CD14-positive monocyte (primary cell): ENCODE measurements at regions not wholly inside any gene's neighbourhood (a gene's known extent, or its start where the extent isn't known, plus 50 kb on each side); places are given as distances from the start of the nearest gene placed in this dataset.

Experiments used
- DNase-seq, 3 donors: peaks; one replicate each; pipeline ENCODE4 v3.0.0-alpha.2; 2011 to 2022
- H2AFZ ChIP-seq: 2 replicates; pipeline ENCODE4 v1.6.0; 2012; ENCODE audit warnings: mild to moderate bottlenecking, low read depth, low read length, inconsistent platforms; ENCODE audit not compliant: insufficient read depth, poor library complexity, severe bottlenecking
- H3K27ac ChIP-seq, 2 donors: 1 replicate in 1 of 2; 2 replicates in 1 of 2; pipeline ENCODE4 v1.5.1; 2012 to 2013; ENCODE audit warnings: low read length in 2 of 2, control low read depth in 1 of 2, inconsistent platforms in 1 of 2, low read depth in 1 of 2, mild to moderate bottlenecking in 1 of 2
- H3K27me3 ChIP-seq, 2 donors: one replicate each; pipeline versions ENCODE4 v1.6.0 to v1.6.1; 2011 to 2013; ENCODE audit warnings: low read length in 2 of 2; ENCODE audit not compliant: control insufficient read depth in 2 of 2, insufficient read depth in 2 of 2
- H3K36me3 ChIP-seq, 2 donors: replicated peaks in 1 of 2; 1 replicate in 1 of 2; 2 replicates in 1 of 2; pipeline versions ENCODE4 v1.5.1 to v1.6.1; 2012 to 2013; ENCODE audit warnings: low read length in 2 of 2, control low read depth in 1 of 2, inconsistent platforms in 1 of 2, mild to moderate bottlenecking in 1 of 2; ENCODE audit not compliant: insufficient read depth in 2 of 2, control insufficient read depth in 1 of 2
- H3K4me1 ChIP-seq, 2 donors: 1 replicate in 1 of 2; 2 replicates in 1 of 2; pipeline versions ENCODE4 v1.5.1 to v1.6.1; 2012 to 2013; ENCODE audit warnings: low read length in 2 of 2, control low read depth in 1 of 2, inconsistent platforms in 1 of 2, mild to moderate bottlenecking in 1 of 2, moderate library complexity in 1 of 2; ENCODE audit not compliant: insufficient read depth in 2 of 2, control insufficient read depth in 1 of 2
- H3K4me2 ChIP-seq: replicated peaks from 2 replicates; pipeline ENCODE3; 2012; ENCODE audit warnings: low read length, moderate library complexity, mild to moderate bottlenecking; ENCODE audit not compliant: poor library complexity, severe bottlenecking; ENCODE audit errors: extremely low read depth
- H3K4me3 ChIP-seq, 3 experiments: fragments of 200-600 bp in 1 of 3; sonication (generic) in 1 of 3; replicated peaks in 1 of 3; 1 replicate in 2 of 3; 2 replicates in 1 of 3; pipeline ENCODE4 v1.5.1; 2011 to 2013; ENCODE audit warnings: low read length in 3 of 3, mild to moderate bottlenecking in 3 of 3, control low read depth in 2 of 3, low read depth in 2 of 3, inconsistent platforms in 1 of 3, moderate library complexity in 1 of 3
- H3K79me2 ChIP-seq: 2 replicates; pipeline ENCODE4 v1.6.0; 2012; ENCODE audit warnings: mild to moderate bottlenecking, control low read depth, inconsistent platforms, low read length, moderate library complexity; ENCODE audit not compliant: insufficient read depth
- H3K9ac ChIP-seq: 2 replicates; pipeline ENCODE4 v1.6.0; 2017; ENCODE audit warnings: low read length, mild to moderate bottlenecking; ENCODE audit not compliant: insufficient read depth, poor library complexity, severe bottlenecking
- H3K9me3 ChIP-seq, 2 donors: replicated peaks in 1 of 2; 1 replicate in 1 of 2; 2 replicates in 1 of 2; pipeline versions ENCODE4 v1.5.1 to v1.6.1; 2012 to 2013; ENCODE audit warnings: low read length in 2 of 2, control low read depth in 1 of 2; ENCODE audit not compliant: control insufficient read depth in 1 of 2, insufficient read depth in 1 of 2
- H4K20me1 ChIP-seq: 2 replicates; pipeline ENCODE4 v1.6.0; 2012; ENCODE audit warnings: mild to moderate bottlenecking, low read length, control low read depth, moderate library complexity; ENCODE audit not compliant: insufficient read depth
- H3K27ac Mint-ChIP-seq, 7 donors: one replicate each; pipeline ENCODE4 v1.8.0; 2020; ENCODE audit warnings: mild to moderate bottlenecking in 7 of 7, mixed read lengths in 7 of 7, moderate library complexity in 6 of 7, inconsistent platforms in 2 of 7
- H3K27me3 Mint-ChIP-seq, 3 donors: one replicate each; pipeline ENCODE4 v1.8.0; 2021 to 2022; ENCODE audit warnings: low read depth in 3 of 3, mild to moderate bottlenecking in 3 of 3, mixed read lengths in 3 of 3, moderate library complexity in 3 of 3, inconsistent platforms in 1 of 3
- H3K36me3 Mint-ChIP-seq, 2 donors: one replicate each; pipeline ENCODE4 v1.8.0; 2020; ENCODE audit warnings: mixed read lengths in 2 of 2, inconsistent platforms in 1 of 2, mild to moderate bottlenecking in 1 of 2
- H3K4me1 Mint-ChIP-seq: one replicate; pipeline ENCODE4 v1.8.0; 2020; ENCODE audit warnings: mild to moderate bottlenecking, mixed read lengths
- H3K4me3 Mint-ChIP-seq, 2 donors: one replicate each; pipeline ENCODE4 v1.8.0; 2020; ENCODE audit warnings: mild to moderate bottlenecking in 2 of 2, mixed read lengths in 2 of 2, moderate library complexity in 1 of 2
- H3K9me3 Mint-ChIP-seq, 7 donors: one replicate each; pipeline ENCODE4 v1.8.0; 2020 to 2022; ENCODE audit warnings: mixed read lengths in 7 of 7, mild to moderate bottlenecking in 6 of 7, moderate library complexity in 6 of 7, inconsistent platforms in 2 of 7
- CTCF ChIP-seq: fragments of 200-600 bp; IDR thresholded peaks from one replicate; pipeline ENCODE4 v1.8.0; 2022; ENCODE audit warnings: antibody characterized with exemption, mild to moderate bottlenecking
- WGBS: methylation state at CpG from one replicate; pipeline ENCODE4 v1.1.5; 2013; ENCODE audit warnings: missing lambda C conversion rate; ENCODE audit not compliant: insufficient coverage; 5-methylcytosine and 5-hydroxymethylcytosine counted together
- intact Hi-C, 2 donors: fragments of 100-400 bp; cut with micrococcal nuclease; formaldehyde crosslinking; loops; one replicate each; pipeline versions ENCODE4 v1.15.0 to v1.15.1; 2023

- TF ChIP-seq CTCF: no peak
- Mint-ChIP-seq H3K4me3 (no peak overlapping the region), H3K27ac (no peak overlapping the region), H3K9me3 (peaks cover 0 to 3% (median 1%) of the 10 kb centered on the region in 7 donors), H3K4me1 (no peaks in the 10 kb centered on the region), H3K27me3 (no peaks in the 10 kb centered on the region), H3K36me3 (no peaks in the 10 kb centered on the region)
- no peak for DNase-seq
- Histone ChIP-seq H3K4me1 (no peaks in the 10 kb centered on the region), H4K20me1 (no peaks in the 10 kb centered on the region), H2AFZ (no peak overlapping the region), H3K27me3 (no peaks in the 10 kb centered on the region), H3K27ac (no peak overlapping the region), H3K4me2 (no peak overlapping the region), H3K79me2 (no peaks in the 10 kb centered on the region), H3K4me3 (no peak overlapping the region), H3K9ac (no peak overlapping the region), H3K36me3 (no peaks in the 10 kb centered on the region), H3K9me3 (no peaks in the 10 kb centered on the region)
- intact Hi-C loops: no loop called here
- 87% methylated on average over 2 of the region's 5 CpGs for WGBS
These were observed 1303.5 kb downstream of the RAPGEF2 start for GRCh38 chr4:160406263-160406825.

GRCh38 chr4:160414496-160414895 lies 1311.6 kb downstream of the RAPGEF2 start:
- no peak for TF ChIP-seq CTCF
- no peak overlapping the region for H3K27ac ChIP-seq
- no peak overlapping the region for H3K9ac ChIP-seq
- H3K27me3 Mint-ChIP-seq: no peaks in the 10 kb centered on the region
- no peak overlapping the region for H2AFZ ChIP-seq
- no peak overlapping the region for H3K4me3 ChIP-seq
- no peak overlapping the region for H3K27ac Mint-ChIP-seq
- DNase-seq: no peak
- no peaks in the 10 kb centered on the region for H3K4me1 ChIP-seq
- no peaks in the 10 kb centered on the region for H3K27me3 ChIP-seq
- H3K9me3 ChIP-seq: peaks cover 0 to 5% of the 10 kb centered on the region in 2 donors
- H3K79me2 ChIP-seq: no peaks in the 10 kb centered on the region
- no peak overlapping the region for H3K4me3 Mint-ChIP-seq
- H3K4me2 ChIP-seq: no peak overlapping the region
- H3K4me1 Mint-ChIP-seq: no peaks in the 10 kb centered on the region
- H3K36me3 ChIP-seq: no peaks in the 10 kb centered on the region
- H3K9me3 Mint-ChIP-seq: peaks cover 0 to 3% (median 0%) of the 10 kb centered on the region in 7 donors
- 78% methylated on average over 1 of the region's 5 CpGs for WGBS
- H4K20me1 ChIP-seq: no peaks in the 10 kb centered on the region
- intact Hi-C loops: no loop called here
- no peaks in the 10 kb centered on the region for H3K36me3 Mint-ChIP-seq
